ENCODE measurements at regions not wholly inside any gene's neighbourhood (a gene's known extent, or its start where the extent isn't known, plus 50 kb on each side); places are given as distances from the start of the nearest gene placed in this dataset.

DNA sequence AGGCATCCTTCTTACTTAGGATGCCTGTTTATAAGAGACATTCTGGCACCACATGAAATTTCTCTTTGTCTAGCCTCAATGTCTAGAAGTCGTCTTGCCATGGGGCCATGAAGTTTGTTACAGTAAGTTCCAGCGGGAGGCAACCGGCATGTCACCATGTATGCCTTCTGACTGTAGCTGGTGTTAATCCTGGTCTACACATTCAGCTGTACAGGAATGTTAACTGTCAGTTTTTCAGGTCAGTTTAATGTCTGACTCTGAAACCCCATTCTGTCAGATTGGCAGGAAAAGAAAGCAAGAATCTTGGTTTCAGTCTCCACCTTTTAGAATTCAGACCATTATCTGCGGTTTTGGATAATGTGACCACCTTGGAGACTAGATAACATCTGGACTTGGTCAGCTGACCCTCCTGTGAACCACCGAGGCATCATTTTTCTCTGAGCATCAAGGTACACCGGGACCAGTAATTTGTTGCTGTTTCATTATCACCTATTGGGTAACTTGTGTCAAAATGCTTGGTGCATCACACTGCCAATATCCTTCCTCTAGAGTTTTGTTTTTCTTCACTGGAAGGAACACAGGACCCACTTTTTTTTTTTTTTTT, 228.7 kb downstream of the DOK5 start:
- Histone ChIP-seq H3K27ac (ENCODE audit: low read depth, low read length, poor library complexity, severe bottlenecking) (no peak overlapping the region), H3K27me3 (replicated peaks; ENCODE audit: insufficient read depth, low read depth, low read length, poor library complexity) (peaks cover 30% of the 10 kb centered on the region), H3K4me1 (ENCODE audit: insufficient read depth, low read length, poor library complexity, severe bottlenecking) (no peaks in the 10 kb centered on the region), H3K9me3 (ENCODE audit: low read depth, low read length, poor library complexity, severe bottlenecking) (no peaks in the 10 kb centered on the region), H3K36me3 (ENCODE audit: insufficient read depth, low read length, poor library complexity, severe bottlenecking) (no peaks in the 10 kb centered on the region), H3K4me3 (ENCODE audit: low read depth, low read length, poor library complexity, severe bottlenecking) (no peak overlapping the region)
- BruUV-seq (replicated peaks), result no TSS peak
- CTCF ChIA-PET, result no interaction called here
- no peak for TF ChIP-seq EZH2 (IDR thresholded peaks at IDR 0.05; ENCODE audit: borderline replicate concordance, low read depth, low read length, poor library complexity, severe bottlenecking)
- TF ChIP-seq, protein P1, sequence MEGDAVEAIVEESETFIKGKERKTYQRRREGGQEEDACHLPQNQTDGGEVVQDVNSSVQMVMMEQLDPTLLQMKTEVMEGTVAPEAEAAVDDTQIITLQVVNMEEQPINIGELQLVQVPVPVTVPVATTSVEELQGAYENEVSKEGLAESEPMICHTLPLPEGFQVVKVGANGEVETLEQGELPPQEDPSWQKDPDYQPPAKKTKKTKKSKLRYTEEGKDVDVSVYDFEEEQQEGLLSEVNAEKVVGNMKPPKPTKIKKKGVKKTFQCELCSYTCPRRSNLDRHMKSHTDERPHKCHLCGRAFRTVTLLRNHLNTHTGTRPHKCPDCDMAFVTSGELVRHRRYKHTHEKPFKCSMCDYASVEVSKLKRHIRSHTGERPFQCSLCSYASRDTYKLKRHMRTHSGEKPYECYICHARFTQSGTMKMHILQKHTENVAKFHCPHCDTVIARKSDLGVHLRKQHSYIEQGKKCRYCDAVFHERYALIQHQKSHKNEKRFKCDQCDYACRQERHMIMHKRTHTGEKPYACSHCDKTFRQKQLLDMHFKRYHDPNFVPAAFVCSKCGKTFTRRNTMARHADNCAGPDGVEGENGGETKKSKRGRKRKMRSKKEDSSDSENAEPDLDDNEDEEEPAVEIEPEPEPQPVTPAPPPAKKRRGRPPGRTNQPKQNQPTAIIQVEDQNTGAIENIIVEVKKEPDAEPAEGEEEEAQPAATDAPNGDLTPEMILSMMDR (conservative IDR thresholded peaks at IDR 0.05; ENCODE audit: low read depth, low read length), result no peak
- no peak for DNase-seq (ENCODE audit: low spot score)
- intact Hi-C loops (cut with micrococcal nuclease; ENCODE audit: unreplicated experiment), result no loop called here
- POLR2A ChIA-PET (ENCODE audit: low non-redundant PET), result no interaction called here
